Activated T-helper 1 cell treated with Interleukin-2 at 50 U/mL for 16 hours (primary cell): ENCODE measurements at regions not wholly inside any gene's neighbourhood (a gene's known extent, or its start where the extent isn't known, plus 50 kb on each side); places are given as distances from the start of the nearest gene placed in this dataset.

Source experiments
- DNase-seq: peaks from one replicate; pipeline ENCODE4 v3.0.0-alpha.2; 2020; ENCODE audit warnings: low read depth

DNA sequence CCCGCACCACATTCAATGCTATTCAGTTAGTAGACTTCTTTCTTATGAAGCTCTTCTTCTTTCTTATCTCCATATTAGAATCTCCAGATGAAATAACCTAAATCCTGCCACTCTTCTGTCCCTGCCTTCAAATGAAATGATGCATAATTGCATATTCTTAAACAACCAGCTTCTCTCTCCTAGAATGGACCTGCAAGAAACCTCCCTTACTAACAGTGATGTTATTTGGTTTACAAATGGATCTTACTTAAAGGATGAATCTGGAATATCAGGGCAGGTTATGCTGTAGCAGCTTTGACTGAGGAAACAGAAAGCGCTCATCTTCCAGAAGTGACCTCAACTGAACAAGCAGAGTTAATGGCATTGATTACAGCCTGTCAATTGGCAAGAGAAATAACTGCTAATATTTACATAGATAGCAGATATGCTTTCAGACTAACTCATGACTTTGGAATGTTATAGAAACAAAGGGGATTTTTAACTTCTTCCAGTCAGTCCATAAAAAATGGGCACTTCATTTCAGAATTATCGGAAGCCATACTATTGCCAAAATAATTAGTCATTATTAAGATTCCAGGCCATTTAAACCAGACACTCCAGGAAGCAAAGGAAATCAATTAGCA lies 755.7 kb upstream of the HS6ST1 start:
- no peak for DNase-seq

DNA sequence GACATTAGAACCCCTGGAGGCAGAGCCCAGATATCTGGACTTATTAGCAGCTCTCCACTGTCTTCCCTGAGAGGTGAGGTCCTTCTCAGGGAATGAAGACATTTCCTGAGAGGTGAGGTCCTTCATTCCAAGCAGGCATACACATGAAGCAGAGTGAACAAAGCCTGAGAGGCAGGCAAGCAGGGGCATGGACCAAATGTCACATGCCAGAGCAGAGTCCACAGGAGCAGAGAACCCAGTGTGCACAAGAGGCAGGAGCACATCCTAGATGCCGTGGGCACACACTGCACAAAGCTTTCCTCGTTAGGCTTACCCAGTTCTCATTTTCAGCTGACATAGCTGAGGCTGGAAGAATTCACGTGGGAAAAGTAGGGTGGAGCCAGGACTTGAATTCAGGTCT lies 759.9 kb upstream of the HS6ST1 start:
- DNase-seq = no peak

DNA sequence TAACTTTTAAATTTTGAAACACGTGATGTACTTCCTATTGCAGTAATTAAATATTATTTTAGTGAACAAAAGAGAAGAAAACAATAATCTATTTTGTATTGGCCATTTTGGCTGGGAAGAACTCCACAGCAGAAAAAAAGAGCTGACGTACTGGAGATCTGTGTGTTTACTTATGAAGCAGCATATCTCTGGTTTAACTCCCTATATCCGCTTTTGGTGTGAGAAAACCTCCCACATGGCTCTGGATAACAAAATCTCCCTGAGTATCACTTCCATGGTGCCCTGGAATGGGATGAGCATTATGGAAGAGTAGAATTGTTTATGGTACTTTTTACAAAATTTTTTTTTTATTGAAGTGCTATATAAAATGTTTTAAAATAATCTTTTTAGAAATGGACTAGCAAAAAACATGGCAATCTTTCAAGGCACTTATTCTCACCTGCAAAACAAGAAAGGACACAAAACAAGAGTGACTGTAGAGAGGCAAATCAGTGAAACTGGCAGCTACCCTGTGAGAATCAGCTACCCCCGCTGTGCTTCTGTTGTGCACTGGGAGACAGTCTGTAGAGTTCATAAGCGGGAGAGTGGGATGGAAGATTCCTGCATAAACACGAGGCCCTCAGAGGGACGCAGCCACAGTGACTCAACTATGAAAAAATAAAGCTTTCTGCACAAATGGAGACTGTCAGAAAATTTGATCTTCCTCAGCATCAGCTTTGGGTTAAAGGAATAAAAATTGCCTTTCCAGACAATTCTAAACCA lies 762.2 kb upstream of the HS6ST1 start:
- DNase-seq = no peak

DNA sequence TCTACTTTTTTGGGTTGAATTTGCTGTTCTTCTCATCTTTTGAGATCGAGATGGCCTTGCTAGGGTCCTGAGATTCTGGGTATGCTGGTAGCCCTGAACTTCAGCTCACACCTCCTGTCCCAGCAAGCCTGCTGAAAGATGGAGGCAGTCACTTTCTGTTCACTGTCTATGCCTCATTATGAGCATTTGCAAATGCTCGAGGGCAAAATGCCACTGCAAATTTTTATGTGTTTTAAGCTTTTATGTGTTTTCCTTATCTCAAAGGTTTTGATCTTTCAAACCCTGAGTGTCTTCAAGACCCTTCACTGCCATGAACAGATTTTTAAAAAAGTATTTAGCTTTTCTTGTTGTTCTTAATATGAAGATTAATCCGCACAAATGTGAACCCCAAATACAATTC lies 766.7 kb upstream of the HS6ST1 start:
- DNase-seq = no peak

DNA sequence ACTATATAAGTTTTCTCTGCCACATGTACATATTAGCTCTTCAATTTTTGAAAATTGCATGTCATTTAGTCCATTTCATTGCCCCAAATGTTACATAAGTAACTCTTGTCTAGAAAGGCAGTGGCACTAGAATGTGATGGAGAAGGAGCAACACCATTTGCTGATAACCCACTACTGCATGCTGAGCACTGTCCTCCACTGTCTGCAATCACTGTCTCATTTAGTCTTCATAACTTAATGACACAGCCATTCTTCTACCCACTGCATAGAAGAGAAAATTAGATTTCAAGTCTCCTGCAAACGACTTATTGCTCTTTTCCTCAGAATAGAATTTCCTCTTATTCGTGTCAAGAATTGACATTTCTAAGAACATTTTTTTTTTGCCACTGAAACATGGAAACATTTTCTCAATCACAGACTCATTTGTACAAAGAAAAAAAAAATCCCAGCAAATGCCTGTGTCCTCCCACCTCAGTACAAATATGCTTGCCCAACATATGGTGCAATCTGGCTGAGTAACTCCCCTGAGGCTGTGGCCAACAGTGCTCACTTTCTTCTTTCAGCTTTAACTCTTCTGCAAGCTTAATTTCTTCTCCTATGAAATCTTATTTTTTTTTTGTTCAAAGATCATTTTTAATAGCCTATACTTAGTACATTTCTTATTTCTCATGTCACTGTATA lies 768.6 kb upstream of the HS6ST1 start:
- DNase-seq = no peak

DNA sequence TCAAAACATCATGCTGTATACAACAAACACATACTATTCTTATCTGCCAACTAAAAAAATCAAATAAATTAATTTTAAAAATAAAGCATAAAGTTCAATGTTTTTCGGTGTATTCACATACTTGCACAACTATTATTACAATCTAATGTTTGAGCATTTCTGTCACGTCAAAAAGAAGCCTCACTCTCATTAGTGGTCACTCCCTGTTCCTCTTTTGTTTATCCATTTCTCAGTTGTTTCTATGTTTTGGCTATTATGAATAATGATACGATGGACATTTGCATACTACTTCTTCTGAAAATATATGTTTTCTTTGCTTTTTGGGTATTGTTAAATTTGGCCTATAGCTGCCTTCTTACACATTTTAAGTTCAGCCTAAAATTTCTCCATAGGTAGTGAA lies 773.0 kb upstream of the HS6ST1 start:
- DNase-seq = no peak

DNA sequence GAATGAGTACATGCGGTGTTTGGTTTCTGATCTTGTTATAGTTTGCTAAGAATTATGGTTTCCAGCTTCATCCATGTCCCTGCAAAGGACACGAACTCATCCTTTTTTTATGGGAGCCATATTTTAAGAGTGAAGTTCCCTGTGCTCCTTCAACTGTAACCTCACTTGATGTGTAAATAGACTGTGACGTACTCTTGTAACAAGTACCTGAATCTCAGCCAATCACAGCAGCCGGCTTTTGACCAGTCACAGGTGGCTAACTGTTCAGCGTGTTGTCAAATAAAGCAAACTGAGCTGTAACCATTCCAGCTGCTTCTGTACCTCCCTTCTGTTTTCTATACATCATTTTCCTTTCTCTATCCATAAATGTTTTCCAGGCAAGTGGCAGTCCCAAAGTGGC lies 774.3 kb upstream of the HS6ST1 start:
- DNase-seq = no peak

DNA sequence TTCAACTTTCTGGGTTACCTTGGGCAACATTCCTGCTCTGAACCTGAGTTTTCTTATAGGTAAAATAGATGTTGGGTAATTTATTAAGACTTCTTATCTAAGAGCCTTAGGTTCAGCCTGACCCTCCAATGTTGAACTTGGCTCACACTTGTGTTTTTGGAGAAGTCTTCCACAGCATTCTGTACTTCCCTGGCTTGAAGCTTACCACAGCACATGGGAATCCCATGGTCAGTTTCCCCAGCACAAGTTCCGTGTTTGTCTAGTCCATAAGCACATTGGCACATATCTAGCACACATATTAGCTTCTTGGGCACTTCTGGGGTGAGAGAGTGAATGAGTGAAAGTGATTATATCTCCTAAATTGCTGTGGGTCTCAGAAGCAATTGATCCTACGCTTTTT lies 782.5 kb upstream of the HS6ST1 start:
- no peak for DNase-seq

DNA sequence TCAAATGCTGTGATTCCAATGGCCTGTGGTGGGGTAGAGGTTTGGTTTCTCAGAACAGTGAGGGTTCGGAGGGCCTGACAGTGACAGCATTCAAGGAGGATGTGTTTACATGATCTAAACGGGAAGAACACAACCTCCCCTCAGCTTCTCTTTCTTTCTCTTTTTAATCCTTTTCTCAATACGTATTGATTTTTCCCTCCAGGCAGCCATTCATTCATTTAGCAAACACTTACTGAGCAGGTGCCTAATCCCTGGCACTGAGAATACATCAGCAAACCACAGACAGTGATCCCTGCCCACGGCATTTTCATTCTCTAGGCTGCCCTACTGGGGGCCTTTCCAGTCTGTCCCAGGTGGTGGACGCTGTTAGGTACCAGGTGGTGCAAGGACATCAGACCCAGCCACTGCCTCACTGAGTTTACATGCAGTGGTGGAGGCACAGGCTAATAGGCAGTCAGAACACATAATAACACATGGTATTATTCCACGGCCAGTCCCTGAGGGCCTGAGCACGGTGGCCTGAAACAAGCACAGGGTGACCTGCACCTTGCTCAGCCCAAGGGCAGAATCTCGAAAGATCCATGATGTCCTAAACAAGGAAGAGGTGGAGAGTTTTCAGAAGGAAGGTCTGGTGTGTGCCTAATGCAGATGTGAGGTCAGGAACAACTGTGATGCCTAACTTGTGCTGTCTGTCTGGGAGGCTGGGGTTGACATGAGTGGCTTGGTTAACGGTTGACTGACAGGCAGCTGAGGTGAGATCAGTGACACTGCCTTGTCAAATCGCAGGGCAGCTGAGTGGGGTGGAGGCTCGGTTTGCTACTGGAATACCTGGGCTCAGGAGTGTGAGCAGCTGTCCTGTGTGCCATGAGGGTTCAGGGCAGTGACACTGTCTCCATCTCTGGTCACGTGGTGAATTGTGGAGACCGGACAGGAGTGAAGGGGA lies 785.5 kb upstream of the HS6ST1 start:
- DNase-seq = no peak

DNA sequence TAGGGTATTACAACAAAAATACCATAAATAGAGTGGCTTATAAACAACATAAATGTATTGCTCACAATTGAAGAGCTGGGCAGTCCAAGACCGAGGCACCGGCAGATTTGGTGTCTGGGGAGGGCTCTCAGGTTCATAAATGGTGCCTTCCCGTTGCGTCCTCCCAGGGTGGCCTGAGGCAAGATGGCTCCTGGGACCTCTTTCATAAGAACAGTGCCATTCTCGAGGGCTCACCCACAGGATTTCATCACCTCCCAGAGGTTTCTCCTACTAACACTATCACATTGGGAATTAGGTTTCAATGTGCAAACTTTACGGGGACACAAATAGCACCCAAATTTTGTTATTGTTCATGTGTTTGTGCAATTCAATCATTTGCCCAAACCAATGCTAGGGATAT lies 793.5 kb upstream of the HS6ST1 start:
- no peak for DNase-seq

DNA sequence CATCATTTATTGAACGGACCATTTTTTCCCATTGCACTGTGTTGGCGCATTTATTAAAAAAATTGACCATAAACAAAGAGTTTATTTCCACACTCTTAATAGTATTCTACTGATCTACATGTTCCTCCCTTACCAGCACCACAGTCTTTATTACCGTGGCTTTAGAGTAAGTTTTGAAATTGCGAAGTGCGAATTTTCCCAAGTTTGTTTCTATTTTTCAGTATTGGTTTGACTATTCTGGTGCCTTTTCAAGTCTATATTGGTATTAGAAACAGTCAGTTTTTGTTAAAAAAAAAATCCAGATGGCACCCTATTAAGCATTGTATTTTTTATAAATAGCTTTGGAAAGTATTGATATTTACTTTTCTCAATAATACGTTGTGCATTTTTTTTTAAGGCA lies 795.1 kb upstream of the HS6ST1 start:
- DNase-seq = no peak

DNA sequence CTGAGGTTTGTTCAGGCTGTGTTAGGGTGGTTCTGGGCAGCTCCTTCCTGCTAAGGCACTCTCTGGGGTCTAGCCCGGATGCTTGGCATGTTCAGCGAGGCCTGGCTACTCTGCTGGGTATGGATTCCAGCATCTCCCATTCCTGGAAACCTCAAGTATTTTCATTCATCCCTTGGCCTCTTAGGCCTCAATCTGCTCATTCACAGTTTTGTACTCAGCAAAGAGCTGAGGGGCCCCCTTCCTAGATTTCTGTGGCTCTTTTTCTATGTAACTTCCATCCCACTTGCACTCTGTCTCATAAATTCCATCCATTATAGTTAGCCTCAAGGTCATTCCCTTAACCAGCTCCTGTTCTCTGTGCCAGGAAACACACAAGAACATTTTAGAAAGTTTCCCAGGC lies 798.8 kb upstream of the HS6ST1 start:
- DNase-seq = no peak

DNA sequence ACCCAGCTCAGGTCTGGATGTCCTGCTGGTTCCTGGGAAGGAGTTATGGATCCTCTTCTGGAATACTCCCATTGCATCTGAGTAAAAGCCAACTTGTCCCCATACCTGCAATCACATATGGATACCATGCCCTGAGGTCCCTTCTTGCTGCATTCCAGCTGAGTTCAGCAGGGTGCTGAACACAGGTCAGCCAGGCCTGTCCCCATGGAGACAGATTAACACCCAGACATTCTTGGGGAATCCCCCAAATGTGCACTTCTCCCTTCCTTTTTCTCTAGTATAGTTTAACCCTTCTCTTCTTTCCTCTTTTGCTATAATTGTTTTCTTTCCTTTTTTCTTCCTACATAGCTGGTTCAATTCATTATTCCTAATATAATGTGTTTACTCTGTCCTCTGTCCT lies 799.6 kb upstream of the HS6ST1 start:
- DNase-seq = no peak

DNA sequence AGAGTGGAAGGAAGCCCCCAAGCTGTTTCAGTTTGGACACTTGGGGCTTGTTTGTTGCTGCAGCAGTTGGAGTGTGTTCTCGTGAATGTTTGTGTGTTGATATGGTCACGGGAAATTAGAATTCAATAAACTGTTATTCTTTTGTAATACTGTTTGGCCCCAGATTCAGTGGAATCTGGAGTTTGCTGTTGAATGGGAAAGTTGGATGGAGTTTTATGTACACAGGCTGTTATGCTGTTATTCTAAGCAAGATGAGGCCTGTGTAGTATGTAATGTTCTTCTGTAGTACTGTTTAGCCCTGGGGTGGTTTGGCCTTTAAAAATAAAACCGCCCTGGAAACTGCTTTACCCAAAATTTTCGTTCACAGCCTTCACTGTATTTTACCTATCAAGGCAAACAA lies 810.4 kb upstream of the HS6ST1 start:
- no peak for DNase-seq

DNA sequence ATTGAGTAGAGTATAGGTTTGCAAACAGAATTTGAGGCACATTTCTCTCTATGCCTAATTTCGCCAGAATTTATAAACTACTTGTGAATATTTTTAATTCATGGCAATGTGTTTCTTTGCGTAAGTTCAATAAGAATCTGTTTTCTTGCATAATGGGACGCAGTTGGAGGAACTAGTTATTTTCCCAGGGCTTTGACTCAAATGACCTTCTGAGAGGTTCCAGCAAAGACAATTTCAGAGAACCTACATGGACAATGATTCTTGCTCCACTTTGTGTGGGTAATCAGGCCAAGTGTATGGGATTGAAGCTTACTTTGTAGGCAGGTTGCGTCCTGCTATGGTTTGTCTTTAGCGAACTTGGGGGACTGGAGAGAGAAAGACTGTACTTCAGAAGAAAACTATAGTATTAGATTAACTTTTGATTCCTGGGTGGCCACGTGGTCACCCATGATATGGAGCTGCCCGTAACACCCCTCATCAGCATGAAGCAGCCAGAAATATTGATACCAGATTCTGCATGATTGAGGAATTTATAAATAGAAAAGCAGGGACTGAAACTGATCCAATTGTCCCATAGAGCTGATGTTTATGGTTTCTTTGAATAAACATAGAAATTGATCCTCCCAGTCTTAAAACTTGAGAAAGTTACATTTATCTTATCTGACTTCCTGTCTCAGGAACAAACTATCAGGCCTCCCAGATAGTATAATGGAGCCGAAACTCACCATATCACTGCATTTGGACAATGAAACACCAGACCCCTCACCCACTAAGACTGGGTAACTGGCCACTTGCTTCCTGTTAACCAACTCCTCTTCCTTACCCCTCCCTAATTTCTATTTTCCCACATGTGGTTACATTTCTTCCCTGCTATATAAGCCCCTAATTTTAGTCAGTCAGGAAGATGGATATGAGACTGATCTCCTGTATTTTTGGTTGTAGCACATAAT lies 815.3 kb upstream of the HS6ST1 start:
- no peak for DNase-seq

DNA sequence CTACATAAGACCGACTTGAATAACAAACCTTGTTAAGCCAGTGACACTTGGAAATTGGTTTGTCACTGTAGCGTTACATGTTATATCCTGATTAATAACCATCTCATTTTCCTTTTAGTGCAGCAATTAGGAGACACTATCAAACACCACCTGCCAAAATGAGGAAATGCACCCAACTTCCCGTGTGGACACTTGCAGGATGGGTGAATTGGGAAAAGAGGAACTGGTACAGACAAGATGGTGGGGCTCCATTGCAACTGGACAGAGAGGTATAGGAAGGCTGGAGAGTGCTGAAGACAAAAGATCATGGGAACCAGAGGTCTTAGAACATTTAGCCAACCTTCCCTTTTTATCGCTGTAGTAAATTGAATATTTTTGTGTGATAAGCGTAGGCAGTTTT lies 816.3 kb upstream of the HS6ST1 start:
- no peak for DNase-seq

DNA sequence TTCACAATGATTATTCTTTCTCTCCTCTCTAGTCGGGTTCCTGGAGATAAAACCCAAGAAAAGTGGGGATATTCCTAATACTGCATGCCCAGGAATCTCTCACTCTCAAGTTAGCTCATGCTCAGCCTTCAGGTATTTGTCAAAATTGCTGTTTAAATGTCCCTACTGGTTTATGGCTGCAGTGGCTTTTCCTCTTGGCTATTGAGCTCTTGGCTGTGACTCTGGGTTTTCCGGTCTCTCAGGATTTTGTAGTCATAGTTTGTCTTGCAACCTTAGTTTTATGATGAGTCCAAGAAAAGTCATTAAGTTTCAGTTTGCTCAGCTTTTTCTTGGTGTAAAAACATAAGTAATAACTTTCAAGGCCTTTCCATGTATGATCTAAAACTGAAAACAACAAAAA lies 820.7 kb upstream of the HS6ST1 start:
- no peak for DNase-seq

DNA sequence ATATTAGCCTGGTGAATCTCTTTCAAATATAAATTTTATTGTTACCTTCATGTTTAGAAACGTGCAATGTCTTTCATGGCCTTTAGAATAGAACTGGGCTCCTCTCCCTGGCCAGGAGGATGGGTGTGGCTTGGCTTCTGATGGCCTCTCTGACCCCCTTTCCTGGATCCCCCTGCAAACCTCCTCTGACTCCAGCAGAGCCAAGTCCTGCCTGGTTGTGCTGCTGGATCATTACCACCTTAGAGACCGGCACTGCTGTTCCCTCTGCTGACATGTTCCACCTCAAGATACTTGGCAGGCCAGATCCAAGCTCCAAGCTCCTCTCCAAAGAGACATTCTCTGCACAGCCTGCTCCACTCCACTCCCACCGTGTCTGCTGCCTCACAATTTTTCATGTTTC lies 823.8 kb upstream of the HS6ST1 start:
- DNase-seq = no peak

DNA sequence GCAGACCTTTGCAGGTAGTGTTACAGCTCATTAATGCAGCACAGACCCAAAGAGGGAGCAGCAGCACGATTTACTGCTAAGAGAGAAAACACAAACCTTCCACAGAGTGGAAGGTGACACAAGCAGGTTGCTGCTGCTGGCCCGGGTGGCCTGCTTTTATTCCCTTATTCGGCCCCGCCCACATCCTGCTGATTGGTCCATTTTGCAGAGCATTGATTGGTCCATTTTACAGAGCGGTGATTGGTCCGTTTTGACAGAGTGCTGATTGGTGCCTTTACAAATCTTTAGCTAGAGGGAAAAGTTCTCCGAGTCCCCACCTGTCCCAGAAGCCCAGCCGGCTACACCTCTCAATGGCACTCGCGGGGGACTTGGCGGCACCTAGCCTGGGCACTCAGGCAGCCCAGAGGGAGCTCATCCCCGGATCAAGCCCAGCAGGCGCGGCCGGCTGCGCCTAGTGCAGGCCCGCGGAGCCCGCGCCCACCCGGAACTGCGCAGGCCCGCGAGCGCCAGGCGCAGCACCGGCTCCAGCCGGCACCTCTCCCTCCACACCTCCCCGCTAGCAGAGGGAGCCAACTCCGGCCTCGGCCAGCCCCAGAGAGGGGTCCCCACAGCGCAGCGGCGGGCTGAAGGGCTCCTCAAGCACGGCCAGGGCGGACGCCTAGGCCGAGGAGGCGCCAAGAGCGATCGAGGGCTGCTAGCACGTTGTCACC lies 825.6 kb upstream of the HS6ST1 start:
- DNase-seq = no peak

DNA sequence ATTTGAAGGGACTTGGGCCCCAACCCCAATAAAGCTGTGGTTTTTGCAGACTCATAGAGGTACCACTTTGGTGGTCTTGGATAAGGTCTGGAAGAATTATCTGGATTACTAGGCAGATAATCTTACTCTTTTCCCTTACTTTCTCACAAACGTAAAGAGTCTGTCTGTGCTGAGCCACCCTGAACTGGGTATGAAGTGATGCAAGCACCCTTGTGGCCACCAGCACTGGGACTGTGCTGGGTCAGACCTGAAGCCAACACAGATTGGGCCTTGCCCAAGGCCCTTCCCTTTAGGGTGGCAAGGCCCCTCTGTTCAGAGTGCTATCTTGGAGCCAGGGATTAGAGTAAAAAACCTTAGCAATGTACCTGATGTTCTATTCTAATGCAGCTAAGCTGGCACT lies 827.0 kb upstream of the RAB6C start:
- DNase-seq = no peak

DNA sequence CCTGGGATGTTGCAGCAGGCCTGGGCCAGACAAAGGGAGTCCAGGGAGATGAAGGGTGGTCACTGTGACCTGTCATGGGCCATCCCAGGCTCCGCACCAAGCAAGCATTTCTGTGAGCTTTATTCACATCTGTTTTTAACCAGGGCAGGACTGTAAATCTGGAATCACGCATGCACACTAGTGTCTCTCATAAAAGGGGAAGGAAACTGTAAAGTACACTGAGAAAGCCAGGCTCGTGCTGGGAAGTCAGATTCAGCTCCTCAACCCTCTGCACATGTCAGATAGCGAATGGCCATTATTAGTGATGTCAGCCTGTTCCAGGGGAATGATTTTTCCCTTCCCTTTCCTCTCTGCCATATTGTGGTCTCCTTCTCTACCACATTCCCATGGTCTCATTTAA lies 818.6 kb upstream of the RAB6C start:
- DNase-seq = no peak
